GM19395 (cell line): ENCODE measurements at regions not wholly inside any gene's neighbourhood (a gene's known extent, or its start where the extent isn't known, plus 50 kb on each side); places are given as distances from the start of the nearest gene placed in this dataset.
"Not testable (repeated sequence)": the region's sequence is repeated elsewhere in the genome, so short reads cannot be mapped to it uniquely, and the experiment has no call there.

ENCODE experiments used
- ATAC-seq: cut with Tn5 transposase; IDR thresholded peaks from one replicate; pipeline ENCODE4 v1.9.1; 2021; ENCODE audit warnings: mild to moderate bottlenecking, moderate library complexity; ENCODE audit not compliant: unreplicated experiment

GRCh38 chr13:55777612-55778011, 1363.1 kb upstream of the PRR20A start:
- no peak for ATAC-seq

- ATAC-seq, result no peak
Measured at GRCh38 chr13:55783841-55784240, 1356.9 kb upstream of the PRR20A start.

- ATAC-seq, result no peak
Measured at GRCh38 chr13:55788548-55788947, 1352.2 kb upstream of the PRR20A start.

DNA sequence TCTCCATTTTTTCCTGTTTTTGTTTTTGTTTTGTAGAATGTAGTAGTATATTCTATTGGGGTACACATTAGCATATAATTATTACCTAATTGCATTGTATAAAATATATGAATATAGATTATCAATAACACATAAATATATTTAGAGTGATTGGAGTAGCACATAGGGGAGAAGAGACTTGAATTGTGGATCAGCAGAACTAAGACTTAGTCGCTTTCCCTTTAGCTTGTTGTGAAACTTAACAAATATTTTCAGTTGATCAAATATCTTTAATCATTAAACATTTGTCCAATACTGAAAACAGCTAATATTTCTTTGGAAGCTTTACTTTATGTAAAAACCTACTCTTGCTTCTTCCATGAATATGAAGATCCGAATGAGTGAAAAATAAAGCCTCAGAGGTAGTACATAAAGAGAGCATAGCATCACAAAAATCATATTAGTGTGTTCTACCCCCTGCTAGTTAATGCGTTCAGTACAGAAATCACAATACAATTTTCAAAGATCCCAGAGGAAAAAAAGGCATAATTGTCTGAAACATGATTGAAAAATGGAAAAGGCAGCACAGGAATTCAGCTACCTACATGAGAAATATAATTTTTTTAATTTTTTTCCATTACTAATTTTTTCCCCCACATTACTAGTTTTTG, 1348.0 kb upstream of the PRR20A start:
- no peak for ATAC-seq

DNA sequence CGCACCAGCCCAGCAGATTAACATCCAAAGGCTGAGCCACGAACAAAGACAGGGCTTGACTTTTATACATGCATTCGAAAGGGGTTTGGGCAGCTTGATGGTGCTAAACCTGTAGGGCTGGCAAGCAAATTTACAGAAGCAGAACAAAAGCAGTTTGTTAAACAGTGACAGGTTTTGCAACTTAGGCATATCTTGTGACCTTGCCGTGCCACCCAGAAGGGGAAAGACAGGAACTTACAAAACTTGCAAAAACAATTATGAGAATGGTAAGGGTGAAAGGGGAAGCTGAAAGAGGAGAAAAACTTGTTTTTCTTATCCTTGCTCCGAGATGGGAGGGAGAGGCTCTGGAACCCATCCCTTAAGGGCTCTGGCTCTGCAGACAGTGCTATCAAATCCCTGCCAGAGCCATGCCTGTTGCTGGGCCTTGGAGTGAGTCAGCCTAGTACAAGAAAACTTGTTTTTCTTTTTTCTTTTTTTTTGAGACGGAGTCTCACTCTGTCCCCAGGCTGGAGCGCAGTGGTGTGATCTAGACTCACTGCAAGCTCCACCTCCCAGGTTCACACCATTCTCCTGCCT, 1325.2 kb upstream of the PRR20A start:
- no peak for ATAC-seq

DNA sequence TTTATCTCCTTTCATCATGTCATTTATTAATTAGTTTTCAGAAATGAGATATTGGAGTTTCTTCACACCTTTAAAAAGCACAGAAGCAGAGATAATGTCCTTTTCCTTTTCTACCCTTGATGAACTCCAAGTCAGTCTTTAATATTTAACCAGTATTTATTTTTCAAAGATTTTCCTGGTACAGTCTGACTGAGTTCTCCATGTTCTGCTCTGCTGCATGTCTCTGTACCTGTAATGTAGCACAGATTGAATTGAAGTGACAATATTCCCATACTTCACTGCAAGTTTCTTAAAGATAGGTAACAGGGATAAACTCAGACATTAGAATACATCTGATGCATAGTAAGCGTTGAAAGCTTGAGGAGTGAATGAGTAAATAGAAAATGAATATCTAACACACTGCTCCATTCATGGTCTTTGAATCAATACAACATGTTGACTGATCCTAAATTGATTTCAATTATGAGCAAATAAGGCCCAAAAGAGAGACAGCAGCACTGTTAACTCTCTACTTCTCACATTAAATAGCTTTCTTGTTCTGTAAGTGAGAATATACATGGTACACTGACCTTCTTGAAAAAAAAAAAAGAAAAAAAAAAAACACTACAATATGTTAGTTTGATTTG, 1323.6 kb upstream of the PRR20A start:
- ATAC-seq, result no peak

- ATAC-seq, result no peak
Measured at GRCh38 chr13:55820817-55821216, 1319.9 kb upstream of the PRR20A start.

DNA sequence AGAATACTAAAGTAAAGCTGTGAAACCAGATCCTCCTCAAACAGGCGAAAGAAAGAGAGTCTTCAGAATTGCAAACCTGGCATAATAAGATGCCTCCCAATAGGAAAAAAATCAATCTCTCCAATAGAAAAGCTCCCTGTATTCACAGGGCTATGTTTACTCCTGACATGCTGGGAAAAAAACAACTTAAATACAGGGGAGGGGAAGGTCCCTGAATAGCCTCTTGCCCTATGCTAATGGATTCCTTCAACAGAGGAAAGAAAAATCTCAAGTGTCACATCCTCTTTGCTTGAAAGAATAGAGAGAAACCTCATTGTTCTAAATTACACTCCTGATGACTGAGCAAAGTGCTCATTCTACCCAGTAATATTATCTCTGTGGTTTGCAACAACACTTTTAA, 1271.1 kb upstream of the PRR20A start:
- ATAC-seq, result no peak

- ATAC-seq, result no peak
Measured at GRCh38 chr13:55887561-55887960, 1253.2 kb upstream of the PRR20A start.

DNA sequence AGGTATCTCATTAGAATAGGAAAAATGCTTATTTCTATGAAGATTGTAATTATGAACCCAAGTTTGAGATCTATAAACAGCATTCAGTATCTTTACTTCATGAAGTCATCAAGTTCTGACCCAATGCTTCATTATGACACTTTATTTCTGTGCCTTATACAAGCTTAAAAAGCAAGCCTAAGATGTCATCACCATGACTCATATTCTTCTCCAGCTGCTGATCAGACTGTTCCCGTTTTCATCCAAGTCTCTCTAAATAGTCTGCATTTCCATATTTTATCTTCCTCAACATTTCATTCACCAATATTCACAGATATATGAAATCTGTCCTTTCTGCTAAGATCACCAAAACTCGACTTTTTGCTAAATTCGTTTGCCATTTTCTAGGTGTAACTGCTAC, 1247.2 kb upstream of the PRR20A start:
- ATAC-seq, result no peak

DNA sequence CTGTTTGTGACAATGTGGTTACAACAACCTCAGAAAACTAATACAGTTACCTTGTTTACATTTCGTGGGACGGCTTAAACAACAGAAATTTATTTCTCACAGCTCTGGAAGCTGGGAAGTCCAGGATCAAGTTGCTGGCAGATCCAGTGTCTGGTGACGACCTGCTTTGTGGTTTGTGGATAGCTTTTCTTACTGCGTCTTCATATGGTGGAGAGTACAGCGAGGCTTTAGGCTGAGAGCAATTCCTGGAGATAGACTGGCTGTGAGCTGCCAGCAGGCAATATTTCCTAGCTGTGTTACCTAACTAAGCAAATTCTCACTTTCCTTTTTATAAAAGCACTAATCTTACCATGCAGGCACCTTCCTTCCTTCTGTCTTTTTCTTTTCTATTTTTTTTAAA, 1203.5 kb upstream of the PRR20A start:
- ATAC-seq, result no peak

GRCh38 chr13:55948175-55948574, 1192.5 kb upstream of the PRR20A start:
- no peak for ATAC-seq

GRCh38 chr13:55963934-55964333, 1176.8 kb upstream of the PRR20A start:
- no peak for ATAC-seq

- ATAC-seq, result no peak
Measured at GRCh38 chr13:55967055-55967454, 1173.7 kb upstream of the PRR20A start.

- ATAC-seq, result no peak
Measured at GRCh38 chr13:55977436-55977835, 1163.3 kb upstream of the PRR20A start.

DNA sequence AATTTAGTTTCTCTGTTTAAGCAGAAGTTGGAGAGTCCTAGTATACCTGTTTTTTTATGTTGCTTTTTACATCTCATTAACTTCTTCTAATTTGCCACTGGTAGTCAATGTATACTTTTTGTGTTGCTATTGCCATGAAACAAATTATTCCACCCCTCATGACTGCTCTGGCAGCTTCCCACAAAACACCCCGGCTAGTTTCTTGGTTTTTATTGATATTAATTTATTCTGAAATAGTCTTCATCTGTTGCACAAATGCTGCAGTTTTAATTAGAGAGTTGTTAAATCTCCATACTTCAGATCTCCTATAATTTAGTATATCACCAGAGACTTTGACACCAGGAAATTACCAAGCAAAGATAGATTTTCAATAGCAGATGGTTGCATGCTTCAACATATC, 1159.3 kb upstream of the PRR20A start:
- no peak for ATAC-seq

DNA sequence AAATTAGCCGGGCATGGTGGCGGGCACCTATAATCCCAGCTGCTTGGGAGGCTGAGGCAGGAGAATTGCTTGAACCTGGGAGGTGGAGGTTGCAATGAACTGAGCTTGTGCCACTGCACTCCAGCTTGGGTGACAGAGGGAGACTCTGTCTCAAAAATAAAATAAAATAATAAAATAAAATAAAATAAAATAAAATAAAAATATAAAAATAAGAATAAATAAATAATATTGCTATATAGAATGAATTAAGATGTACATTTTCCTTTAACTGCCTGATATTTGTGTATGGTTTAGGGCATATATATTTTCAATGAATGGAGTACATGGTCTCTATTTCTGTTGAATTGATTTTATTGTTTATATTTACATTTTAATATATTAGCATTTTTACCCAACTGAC, 1156.7 kb upstream of the PRR20A start:
- not testable (repeated sequence) for ATAC-seq

DNA sequence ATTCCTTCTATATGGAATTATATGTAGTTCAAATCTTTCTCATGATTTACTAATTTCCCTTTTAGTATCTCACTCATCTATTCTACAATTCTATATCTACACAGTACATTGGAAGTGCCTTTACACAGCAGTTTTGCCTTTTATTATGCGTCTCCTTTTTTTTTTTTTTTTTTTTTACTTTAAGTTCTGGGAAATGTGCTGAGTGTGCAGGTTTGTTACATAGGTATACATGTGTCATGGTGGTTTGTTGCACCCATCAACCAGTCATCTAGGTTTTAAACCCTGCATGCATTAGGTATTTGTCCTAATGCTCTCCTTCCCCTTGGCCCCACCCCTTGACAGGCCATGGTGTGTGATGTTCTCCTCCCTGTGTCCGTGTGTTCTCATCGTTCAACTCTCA, 1150.1 kb upstream of the PRR20A start:
- ATAC-seq, result no peak

DNA sequence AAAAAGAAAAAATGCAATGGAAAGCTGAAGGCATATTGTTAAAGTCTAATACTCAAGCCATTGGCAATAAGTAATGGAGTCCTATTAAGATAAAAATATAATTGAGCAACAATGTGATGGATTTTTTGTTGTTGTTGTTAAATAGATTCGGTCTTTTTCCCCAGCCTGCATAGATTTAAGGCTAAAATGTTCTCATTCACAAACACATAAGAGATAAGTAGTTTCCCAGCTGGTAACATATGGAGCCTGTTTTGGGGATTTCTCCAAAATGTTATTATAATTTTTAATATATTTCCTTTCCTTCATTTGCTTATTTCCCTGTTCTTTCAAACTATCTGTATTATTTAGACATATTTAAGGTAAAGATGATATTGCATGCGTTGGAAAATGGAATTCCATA, 1149.1 kb upstream of the PRR20A start:
- ATAC-seq, result no peak

- ATAC-seq, result no peak
Measured at GRCh38 chr13:55992145-55992544, 1148.6 kb upstream of the PRR20A start.

DNA sequence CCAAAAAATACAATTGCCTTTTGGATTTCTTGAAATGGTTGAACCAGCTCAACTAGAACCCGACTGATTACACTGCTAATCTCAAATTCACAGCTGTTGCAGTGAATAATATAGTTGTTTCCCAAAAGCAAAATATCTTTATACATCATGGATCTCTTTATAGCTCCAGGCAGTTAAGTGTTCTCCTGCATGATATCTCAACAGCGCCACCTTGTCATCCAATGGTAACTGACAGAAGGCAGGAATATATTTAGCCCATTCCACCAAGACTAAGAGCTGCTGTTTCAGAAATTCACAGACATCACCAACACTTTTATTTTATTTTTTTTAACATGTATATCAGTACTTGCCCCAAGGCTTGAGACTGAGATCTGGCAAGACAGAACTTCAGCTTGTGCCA, 1141.0 kb upstream of the PRR20A start:
- no peak for ATAC-seq

DNA sequence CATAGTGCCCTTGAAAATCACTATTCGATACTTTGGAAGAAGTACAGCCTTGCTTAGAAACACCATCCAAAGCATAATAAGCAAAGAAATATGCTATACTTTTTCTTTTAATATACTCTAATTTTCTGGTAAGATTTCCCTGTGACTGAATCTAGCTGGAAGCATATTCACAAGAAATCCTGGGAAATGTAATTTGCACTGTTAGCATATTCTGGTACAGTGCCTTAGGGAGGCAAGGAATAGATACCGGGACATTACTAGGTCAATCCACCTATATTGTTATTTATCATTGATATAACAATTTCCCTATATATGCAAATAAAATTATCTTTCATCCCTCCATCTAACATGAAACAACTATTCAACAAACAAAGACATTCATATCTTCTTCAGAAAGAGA, 1131.3 kb upstream of the PRR20A start:
- ATAC-seq, result no peak

- ATAC-seq, result no peak
Measured at GRCh38 chr13:56012644-56013043, 1128.1 kb upstream of the PRR20A start.
